ENCODE measurements at regions not wholly inside any gene's neighbourhood (a gene's known extent, or its start where the extent isn't known, plus 50 kb on each side); places are given as distances from the start of the nearest gene placed in this dataset.
A peak's percentile ranks its signal among the peaks of the same experiment; 100 is the strongest.

DNA sequence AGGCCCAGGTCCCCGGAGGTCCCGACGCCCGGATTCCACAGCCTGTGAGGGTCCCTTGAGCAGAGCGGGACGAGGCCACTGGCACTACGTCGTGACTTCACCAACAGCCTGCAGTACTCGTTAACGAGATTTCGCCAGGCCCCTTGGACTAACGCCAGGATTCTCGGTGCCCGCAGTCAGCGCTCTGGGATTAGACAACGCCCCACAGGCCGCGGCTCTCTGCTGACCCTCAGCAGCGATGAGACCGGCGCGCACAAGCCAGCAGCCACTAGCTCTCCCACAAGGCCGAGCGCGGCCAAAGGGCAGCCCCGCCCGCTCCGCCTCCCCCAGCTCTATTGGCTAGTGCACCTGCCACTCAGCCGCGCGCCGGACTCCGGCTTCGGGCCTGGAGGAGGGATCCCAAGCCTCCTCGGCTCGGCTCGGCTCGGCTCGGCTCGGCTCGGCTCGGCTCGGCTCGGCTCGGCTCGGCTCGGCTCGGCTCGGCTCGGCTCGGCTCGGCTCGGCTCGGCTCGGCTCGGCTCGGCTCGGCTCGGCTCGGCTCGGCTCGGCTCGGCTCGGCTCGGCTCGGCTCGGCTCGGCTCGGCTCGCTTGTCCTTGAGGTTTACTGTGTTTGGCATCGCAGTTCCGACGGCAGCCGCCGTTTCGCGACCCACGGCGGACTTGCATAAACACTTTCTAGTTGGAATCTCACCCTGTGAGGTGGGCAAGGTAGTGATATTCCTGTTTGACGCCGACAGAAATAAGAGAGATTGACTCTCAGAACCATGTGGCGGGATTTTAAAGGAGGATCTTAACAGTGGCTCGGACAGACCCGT lies 231.7 kb upstream of the SERP2 start:
- Histone ChIP-seq H3K36me3 (ENCODE audit: control insufficient read depth, insufficient read depth, low read length) (no peaks in the 10 kb centered on the region), H3K27me3 (replicated peaks; ENCODE audit: control insufficient read depth, insufficient read depth, low read length) (no peaks in the 10 kb centered on the region), H3K4me1 (peaks cover 28% of the 10 kb centered on the region), H3K4me3 (ENCODE audit: low read depth, low read length) (peak overlapping the region; percentile 62), H3K9me3 (no peaks in the 10 kb centered on the region)
- peaks cover 39% of the 10 kb centered on the region for H3K4me1 Mint-ChIP-seq (ENCODE audit: low read depth, unreplicated experiment)
- H3K27ac Mint-ChIP-seq (ENCODE audit: unreplicated experiment), result peak overlapping the region; percentile 94
- ChIA-PET CTCF (interaction anchor here (0.5 to 1.1 kb wide), 7 partner anchors 25 to 615 kb away, joined by 3 to 8 read pairs (median 3); no protein-coding TSS in a partner anchor), POLR2A (interaction anchor here (0.6 to 1.7 kb wide), 14 partner anchors 25 to 921 kb away, joined by 3 to 28 read pairs (median 4); no protein-coding TSS in a partner anchor)
- peaks cover 9% of the 10 kb centered on the region for H3K36me3 Mint-ChIP-seq (ENCODE audit: insufficient read depth, unreplicated experiment)
- H3K4me3 Mint-ChIP-seq (ENCODE audit: unreplicated experiment), result peak overlapping the region; percentile 83
- DNase-seq, result peak; percentile 98 to 100
- no peaks in the 10 kb centered on the region for H3K9me3 Mint-ChIP-seq (ENCODE audit: unreplicated experiment)
- BruUV-seq (replicated peaks), result TSS peak; percentile 11
- TF ChIP-seq CTCF (IDR thresholded peaks at IDR 0.05; ENCODE audit: insufficient read depth in 1 of 2, low read depth in 1 of 2, low read length in 1 of 2, severe bottlenecking in 1 of 2, unreplicated experiment in 1 of 2), result no peak
- intact Hi-C loops (cut with micrococcal nuclease; ENCODE audit: unreplicated experiment), result loop anchor here (1.0 to 10.0 kb wide), 9 partner anchors 34 to 293 kb away; no protein-coding TSS in a partner anchor
- no peaks in the 10 kb centered on the region for H3K27me3 Mint-ChIP-seq (ENCODE audit: insufficient read depth, unreplicated experiment)

- Mint-ChIP-seq H3K4me3 (ENCODE audit: unreplicated experiment) (peak overlapping the region; percentile 83), H3K27ac (ENCODE audit: unreplicated experiment) (peak overlapping the region; percentile 94), H3K36me3 (ENCODE audit: insufficient read depth, unreplicated experiment) (peaks cover 9% of the 10 kb centered on the region), H3K27me3 (ENCODE audit: insufficient read depth, unreplicated experiment) (no peaks in the 10 kb centered on the region), H3K4me1 (ENCODE audit: low read depth, unreplicated experiment) (peaks cover 39% of the 10 kb centered on the region), H3K9me3 (ENCODE audit: unreplicated experiment) (no peaks in the 10 kb centered on the region)
- H3K4me3 ChIP-seq (ENCODE audit: low read depth, low read length), result peak overlapping the region; percentile 62
- intact Hi-C loops (cut with micrococcal nuclease; ENCODE audit: unreplicated experiment), result loop anchor here (1.0 to 10.0 kb wide), 7 partner anchors 88 to 293 kb away; no protein-coding TSS in a partner anchor
- peaks cover 28% of the 10 kb centered on the region for H3K4me1 ChIP-seq
- no peaks in the 10 kb centered on the region for H3K27me3 ChIP-seq (replicated peaks; ENCODE audit: control insufficient read depth, insufficient read depth, low read length)
- CTCF ChIA-PET, result no interaction called here
- DNase-seq, result no peak
- BruUV-seq (replicated peaks), result TSS peak; percentile 84
- POLR2A ChIA-PET, result interaction anchor here (0.6 to 1.1 kb wide), 4 partner anchors 25 to 899 kb away, joined by 3 to 24 read pairs (median 4); no protein-coding TSS in a partner anchor
- no peak for TF ChIP-seq CTCF (IDR thresholded peaks at IDR 0.05; ENCODE audit: insufficient read depth in 1 of 2, low read depth in 1 of 2, low read length in 1 of 2, severe bottlenecking in 1 of 2, unreplicated experiment in 1 of 2)
- no peaks in the 10 kb centered on the region for H3K9me3 ChIP-seq
- H3K36me3 ChIP-seq (ENCODE audit: control insufficient read depth, insufficient read depth, low read length), result no peaks in the 10 kb centered on the region
These were observed 231.1 kb upstream of the SERP2 start for GRCh38 chr13:44142540-44142867.

DNA sequence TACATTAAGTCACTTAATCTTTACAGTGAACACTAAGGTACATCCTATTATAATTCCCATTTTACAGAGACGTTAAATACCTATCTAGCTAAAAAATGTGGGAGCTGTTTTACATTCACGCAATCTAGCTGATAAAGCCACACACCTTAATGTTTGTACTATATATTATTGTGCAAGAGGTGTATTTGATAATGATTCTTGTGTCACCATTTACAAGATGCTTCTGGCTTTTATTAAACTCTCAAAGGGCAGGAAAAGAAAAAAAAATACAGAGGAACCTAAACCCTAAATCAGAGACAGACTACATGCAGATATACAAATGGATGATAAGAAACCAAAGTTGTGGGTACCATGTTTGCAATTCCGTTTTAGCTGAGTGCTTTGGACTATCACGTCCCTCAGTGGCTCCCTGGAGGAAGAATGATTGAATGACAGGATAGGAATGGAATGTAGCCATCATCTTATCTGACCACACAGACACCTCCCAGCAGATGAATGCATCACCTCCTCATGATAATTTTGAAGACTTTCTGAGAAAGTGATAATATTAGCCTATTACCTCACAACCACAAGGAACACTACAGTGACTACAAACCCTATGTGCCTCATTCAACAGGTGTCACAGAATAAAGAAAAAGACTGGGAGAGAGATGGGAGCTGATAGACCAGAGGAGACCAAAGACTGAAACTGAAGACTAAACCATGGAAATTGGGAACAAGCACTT lies 230.5 kb upstream of the SERP2 start:
- ChIA-PET CTCF (no interaction called here), POLR2A (interaction anchor here (0.6 to 0.7 kb wide), 2 partner anchors 294 to 300 kb away, joined by 4 to 6 read pairs; no protein-coding TSS in a partner anchor)
- intact Hi-C loops (cut with micrococcal nuclease; ENCODE audit: unreplicated experiment), result loop anchor here (1.0 to 10.0 kb wide), 7 partner anchors 87 to 292 kb away; no protein-coding TSS in a partner anchor
- H3K27ac Mint-ChIP-seq (ENCODE audit: unreplicated experiment), result peak overlapping the region; percentile 94
- peak overlapping the region; percentile 62 for H3K4me3 ChIP-seq (ENCODE audit: low read depth, low read length)
- H3K4me1 Mint-ChIP-seq (ENCODE audit: low read depth, unreplicated experiment), result peaks cover 39% of the 10 kb centered on the region
- H3K36me3 ChIP-seq (ENCODE audit: control insufficient read depth, insufficient read depth, low read length), result no peaks in the 10 kb centered on the region
- H3K27me3 Mint-ChIP-seq (ENCODE audit: insufficient read depth, unreplicated experiment), result no peaks in the 10 kb centered on the region
- no TSS peak for BruUV-seq (replicated peaks)
- peaks cover 28% of the 10 kb centered on the region for H3K4me1 ChIP-seq
- DNase-seq, result peak; percentile 48 to 56
- peak overlapping the region; percentile 83 for H3K4me3 Mint-ChIP-seq (ENCODE audit: unreplicated experiment)
- TF ChIP-seq CTCF (IDR thresholded peaks at IDR 0.05; ENCODE audit: insufficient read depth in 1 of 2, low read depth in 1 of 2, low read length in 1 of 2, severe bottlenecking in 1 of 2, unreplicated experiment in 1 of 2), result no peak
- H3K9me3 Mint-ChIP-seq (ENCODE audit: unreplicated experiment), result no peaks in the 10 kb centered on the region
- H3K27me3 ChIP-seq (replicated peaks; ENCODE audit: control insufficient read depth, insufficient read depth, low read length), result no peaks in the 10 kb centered on the region
- H3K36me3 Mint-ChIP-seq (ENCODE audit: insufficient read depth, unreplicated experiment), result peaks cover 9% of the 10 kb centered on the region
- no peaks in the 10 kb centered on the region for H3K9me3 ChIP-seq

All from Caco-2 (cell line).